ENCODE measurements at regions not wholly inside any gene's neighbourhood (a gene's known extent, or its start where the extent isn't known, plus 50 kb on each side); places are given as distances from the start of the nearest gene placed in this dataset.

DNA sequence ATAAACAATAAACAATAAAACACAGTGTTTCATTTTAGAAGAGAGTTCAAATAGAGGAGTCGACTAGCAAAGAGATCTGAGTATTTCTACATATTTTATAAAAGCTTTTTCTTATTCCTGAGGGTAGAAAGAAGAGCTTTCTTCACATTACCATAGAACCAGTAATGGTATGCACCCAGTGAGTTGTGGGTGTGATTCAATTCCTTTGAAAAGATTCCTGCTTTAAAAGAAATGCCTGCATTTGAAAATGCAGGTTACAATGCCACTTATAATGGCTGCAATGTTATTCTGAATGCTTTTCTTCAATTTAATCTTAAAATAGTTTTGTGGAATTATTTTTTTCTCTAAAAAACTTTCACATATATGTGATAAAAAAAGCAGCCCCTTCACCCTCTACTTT is 178.1 kb downstream of the CDC14C start:
- no peak for DNase-seq

DNA sequence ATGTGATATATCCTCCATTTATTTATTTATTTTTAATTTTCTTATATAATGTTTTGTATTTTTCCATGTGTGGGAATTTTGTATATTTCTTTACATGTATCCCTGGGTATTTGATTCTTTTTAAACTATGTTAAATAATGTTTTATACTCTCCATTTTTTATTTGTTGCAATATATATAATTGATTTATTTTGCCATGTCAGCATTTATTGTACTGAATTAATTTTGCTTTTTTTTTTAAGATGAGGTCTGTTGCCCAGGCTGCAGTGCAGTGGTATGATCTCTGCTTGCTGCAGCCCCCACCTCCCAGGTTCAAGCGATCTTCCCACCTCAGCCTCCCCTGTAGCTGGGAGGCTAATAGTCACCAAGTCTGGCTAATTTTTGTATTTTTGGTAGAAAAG is 187.4 kb downstream of the CDC14C start:
- DNase-seq: no peak

DNA sequence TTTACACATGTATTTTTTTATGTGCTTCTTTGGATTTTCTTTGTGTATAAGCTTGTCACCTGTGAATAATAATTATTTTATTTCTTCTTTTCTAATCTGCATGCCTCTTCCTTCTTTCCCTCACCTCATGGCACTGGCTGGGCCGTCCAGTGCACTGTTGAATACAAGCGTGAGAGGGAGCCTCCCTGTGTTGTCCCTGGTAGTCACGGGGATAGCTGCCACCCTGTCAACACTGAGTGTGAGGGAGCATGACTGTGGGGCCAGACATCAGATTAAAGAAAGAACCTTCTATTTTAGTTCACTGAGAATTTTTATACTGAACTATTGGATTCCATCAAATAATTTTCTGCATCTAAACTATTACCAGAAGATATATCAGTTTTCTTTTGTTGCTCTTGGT is 187.9 kb downstream of the CDC14C start:
- DNase-seq: no peak

DNA sequence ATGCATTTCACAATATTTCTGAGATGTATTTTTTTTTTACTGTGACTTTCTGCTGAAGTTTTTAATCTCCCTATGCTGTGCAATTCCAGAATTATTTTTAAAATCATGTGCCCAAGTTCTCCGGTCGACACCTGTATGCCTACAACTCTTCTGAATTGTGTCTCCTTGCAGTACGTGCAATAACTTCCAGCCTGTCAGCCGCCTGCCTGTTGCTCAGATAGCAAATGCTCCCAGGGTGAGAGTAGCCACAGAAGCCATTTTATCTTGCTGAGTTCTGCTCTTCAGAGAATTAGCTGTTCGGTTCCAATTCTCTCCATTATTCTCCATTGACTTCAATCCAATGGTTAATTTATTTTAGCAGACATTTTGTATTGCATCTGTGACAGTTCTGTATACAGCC is 188.3 kb downstream of the CDC14C start:
- no peak for DNase-seq

GRCh38 chr7:49119706-49120105 is 195.4 kb downstream of the CDC14C start:
- DNase-seq: no peak

DNA sequence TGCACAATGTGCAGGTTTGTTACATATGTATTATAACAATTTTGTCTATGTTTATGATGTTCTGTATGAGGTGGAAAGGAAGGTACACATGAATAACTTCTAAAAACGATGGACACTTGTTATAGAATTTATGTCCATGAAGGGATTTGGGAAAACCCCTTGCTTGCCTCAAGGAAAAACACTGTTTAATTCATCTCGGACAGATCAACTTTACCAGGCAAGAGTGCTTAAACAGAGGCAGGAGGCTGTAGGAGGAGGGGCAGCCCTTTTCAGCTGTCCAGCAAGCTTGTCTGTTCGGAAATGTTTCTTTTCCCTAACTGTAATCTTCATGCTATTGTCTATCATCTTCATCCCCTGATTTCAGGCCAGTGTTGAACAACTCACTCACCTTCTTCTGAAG is 200.9 kb downstream of the CDC14C start:
- DNase-seq: no peak

- no peak for DNase-seq
Measured at GRCh38 chr7:49127359-49127913, 203.1 kb downstream of the CDC14C start.

DNA sequence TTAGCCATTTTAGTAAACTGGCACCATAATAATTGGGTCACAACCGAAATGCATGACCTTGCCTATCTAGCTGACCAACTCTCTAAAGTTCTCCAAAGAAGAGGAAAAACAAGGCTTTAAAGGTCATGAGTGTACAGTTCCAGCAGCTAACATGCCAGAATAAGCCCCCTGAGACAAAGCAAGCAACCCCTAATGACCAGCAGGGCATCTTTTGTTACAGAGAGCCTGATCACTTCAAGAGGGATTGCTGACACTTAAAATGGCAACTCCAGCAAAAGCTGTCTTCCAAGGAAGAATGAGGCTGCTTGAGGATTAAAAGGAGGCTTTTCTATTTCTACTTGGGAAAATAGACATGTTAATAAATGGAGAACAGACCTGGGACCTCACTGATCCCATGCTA is 213.6 kb downstream of the CDC14C start:
- no peak for DNase-seq

DNA sequence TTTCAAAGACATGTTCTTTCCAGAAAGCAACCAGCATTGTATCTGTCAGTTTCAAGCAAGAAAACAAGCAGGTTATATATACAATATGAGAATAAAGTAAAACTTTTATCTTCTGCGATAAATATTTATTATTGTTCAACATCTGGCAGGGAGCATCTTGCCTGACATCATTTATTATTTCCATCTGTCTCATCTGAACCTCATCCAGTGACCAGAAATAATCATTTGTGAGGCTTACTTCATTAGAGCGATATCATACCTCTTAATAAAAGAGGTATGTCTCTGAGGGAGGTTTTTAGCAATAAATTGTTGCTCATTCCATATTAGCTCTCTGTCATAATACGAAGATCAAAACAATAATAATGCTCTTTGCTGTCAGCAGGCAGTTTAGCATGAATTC is 226.1 kb downstream of the CDC14C start:
- DNase-seq: no peak

DNA sequence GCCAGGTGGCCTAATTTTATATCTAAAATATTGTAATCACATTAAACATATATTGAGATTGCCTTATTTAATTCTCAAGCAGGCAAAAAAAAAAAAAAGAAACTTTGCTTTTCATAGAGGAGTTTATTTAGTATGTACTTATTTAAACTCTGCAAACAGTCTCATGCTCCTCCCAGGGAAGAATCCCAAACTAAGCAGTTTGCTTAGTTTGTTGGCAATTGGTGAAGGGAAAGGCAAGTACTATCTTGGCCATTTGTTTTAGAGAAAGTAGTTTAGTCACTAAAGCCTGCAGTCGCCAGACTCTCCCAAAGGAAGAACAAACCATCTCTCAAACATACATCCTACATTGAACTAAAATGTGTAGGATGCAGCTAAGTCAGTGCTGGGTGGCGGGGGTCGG is 226.8 kb downstream of the CDC14C start:
- no peak for DNase-seq

DNA sequence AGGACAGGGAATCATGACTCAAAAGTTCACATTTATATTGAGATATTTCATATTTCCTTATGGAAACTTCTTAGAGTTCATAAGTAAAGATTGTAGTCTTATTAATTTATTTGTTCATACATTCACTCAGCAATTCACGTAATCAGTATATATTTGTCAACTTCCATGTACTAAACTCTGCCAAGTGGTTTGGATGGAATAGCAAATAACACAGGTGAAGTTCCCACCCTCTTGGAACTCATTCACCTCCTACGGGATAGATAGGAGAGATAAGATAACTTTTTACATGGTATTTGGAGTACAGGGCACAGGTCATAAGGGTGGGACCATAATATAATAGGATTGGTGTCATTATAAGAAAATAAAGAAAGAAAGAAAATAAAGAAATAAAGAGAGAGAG is 234.0 kb downstream of the CDC14C start:
- no peak for DNase-seq

DNA sequence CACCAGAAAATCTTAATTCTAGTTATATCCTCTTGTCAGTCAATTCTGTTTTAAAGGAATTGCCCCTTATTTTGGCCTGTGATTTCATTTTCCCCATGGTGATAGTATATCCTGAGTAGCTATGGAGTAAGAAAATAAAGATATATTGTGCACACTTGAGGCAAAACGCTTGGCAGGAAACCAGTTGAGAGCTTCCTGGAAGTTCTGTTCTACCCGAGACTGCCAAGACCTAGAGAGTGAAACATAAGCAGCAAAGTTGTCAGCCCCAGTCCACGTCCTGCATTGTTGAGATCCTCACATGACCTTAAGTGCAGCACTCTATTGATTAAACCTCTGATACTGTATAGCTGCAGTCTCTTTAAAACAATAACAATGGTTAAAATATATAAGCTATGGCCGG is 235.2 kb downstream of the CDC14C start:
- no peak for DNase-seq

DNA sequence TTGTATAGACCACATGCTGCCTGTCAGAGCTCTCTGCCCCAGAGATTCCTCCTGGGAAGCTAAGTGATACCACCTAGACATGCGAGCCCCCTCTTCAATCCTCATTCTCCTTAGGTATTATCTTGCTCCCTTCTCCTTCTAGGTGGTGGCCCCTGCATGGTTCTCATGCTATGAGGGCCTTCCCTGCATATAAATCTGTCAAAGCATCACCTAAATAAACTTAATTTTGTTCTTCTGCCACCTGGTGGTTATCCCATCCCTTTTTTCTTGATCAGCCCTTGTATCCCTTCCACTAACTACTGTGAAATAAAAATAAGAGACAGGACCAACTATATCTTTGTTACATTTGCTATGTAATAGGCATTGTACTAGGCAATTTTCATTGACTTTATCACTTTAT is 242.1 kb downstream of the CDC14C start:
- peak; percentile 2 for DNase-seq

DNA sequence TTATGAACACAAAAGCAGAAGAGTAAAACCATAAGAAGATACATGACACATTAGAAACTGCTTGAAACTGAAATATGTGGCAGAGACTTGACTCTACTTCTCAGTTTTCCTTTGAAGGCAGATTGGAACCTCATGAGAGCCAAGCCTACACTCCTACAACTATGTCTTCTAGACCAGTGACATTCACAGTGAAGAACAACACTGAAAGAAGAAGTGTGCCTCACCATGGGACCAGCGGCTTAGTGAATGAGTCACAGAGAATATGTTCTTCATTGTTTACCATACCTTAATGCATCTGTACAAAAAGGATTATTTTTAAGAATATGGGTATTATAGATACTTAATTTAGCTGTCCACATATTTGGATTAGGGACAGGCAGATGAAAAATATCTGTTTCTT is 248.3 kb downstream of the CDC14C start:
- DNase-seq: no peak

DNA sequence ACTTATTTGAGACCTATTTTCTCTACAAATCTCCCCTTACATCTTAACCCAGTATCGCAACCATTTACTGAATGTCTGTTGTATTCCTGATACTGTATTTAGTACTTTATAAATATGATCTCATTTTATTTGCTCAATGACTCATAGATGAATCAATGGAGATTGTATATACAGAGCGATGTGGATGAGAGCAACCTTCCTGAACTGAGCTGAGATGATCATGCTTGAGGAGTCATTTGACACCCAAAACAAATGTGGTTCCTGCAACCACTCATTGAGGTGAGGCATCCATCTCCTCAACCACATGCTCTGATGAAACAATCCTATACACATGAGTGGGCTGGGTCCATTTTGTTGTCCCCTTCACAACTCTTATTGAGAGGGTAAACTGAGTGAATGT is 250.0 kb downstream of the CDC14C start:
- DNase-seq: no peak

GRCh38 chr7:49187543-49188268 is 263.4 kb downstream of the CDC14C start:
- DNase-seq: no peak

DNA sequence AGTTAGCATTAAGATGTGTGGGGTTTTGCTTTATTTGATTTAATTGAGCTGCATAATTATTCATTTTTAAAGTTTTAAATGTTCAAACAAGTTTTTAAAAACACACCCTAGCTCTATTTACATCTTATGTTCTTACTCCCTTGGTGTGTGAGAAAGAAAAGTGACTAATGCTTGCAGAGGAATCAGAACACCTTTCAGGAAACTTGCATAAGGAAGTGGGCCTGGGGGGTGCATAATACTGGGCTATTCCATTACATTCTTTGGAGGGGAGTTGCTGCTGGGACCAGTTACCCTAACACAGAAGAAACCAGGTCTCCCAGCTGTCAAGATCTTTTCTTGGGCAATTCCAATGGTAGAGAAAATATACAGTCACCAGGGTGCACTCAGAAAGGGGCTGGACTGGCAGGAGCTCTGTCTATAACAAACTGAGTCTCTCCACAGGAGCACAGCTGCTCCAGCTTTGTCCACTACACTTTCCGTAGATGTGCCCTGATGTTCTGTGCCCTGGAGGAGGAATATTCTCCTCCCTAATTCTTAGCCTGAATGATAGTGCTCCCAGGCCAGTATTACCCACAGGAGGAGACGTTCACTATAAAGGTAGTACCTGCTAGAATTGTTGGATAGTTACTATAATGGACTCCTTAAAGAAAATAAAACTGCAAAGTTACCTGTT is 304.2 kb downstream of the CDC14C start:
- no peak for DNase-seq

DNA sequence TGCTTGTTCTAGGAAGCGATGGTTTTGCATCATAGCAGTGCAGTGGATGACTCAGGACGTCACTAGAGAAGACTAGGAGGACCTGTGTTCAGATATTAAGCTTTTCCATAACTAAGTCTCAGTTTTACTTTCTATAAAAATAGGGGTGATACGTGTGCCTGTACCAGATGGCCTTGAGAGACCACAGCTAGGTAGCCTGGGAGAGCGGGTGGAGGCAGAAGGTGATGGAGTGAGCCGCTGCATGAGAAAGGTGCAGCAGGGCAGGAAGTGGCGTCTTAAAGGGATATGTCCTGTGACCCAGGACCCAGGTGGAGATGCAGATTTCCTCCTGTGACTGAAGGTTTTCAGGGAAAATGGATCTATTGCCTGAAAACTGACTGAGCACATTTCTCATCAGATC is 304.9 kb downstream of the CDC14C start:
- no peak for DNase-seq

DNA sequence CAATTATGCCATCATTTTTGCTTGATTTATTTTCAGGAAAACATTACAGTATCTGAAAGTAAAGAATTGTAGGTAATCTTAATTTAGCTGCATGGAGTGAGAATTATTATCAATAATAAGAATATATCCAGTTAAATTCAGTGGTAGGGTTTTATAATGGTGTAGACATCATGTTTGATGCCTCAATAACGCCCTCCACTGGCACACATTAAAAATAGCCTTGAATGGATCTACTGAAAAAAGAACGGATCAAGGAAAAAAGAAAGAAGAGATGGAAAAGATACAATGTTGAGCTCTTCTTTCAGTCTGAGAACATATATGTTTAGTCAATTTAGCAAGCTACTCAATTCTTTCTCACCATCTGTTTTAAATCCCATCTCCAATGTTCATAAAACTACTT is 319.2 kb downstream of the CDC14C start:
- no peak for DNase-seq

DNA sequence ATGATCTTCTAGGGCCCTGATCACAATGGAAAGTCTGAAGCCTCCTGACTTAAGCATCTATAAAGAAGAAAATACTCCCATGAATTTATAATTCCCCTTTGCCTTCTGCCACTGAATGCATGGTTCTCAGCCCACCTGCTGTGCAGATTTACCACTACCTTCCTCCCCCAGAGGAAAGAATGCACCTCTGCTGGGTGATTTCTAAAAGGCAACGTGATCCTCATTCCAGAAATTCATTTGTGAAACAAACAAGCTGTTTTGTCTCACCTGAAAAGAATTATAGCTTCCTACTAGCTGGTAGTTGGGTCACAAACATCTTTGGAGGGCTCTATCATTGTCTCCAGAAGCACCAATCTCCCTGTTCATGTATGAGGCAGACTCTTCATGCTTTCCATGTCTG is 320.2 kb downstream of the CDC14C start:
- no peak for DNase-seq

DNA sequence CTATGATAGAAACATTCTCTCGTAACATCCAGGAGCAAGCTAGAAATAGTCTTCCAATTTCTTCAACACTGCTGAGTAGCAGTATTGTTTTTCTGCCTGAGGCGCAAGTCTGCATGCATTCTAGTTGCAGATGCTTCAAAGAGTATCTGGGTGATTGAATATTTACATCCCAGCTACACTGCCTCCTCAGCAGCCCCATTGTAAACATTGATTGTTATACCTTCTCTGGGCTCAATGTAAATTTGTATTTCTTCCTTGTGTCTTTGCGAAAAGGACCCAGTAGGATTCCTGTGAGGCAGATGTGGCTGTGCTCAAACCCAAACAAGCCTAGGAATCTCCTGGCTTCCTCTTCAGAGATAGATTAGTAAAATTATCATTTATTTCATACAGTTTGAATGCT is 320.7 kb downstream of the CDC14C start:
- no peak for DNase-seq

DNA sequence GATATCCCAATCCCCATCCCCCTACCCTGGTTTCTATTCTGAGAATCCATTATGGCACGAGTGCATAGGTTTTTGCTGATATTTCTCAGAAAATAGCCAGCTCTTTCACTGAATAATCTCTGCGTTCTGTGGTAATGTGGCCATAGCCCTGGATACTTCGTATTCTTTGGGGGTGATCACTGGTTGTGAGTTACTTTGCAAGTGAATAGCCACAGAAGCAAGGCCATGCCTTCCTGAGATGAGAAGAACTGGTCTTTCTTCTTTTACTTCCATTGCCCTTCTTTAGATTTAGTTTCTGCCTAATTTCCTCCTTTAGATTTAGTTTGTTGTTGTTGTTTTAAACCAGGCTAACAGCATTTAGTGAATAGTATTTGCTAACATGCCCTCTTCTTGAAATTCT is 323.4 kb downstream of the CDC14C start:
- DNase-seq: no peak

- DNase-seq: no peak
Measured at GRCh38 chr7:49255054-49255453, 330.7 kb downstream of the CDC14C start.

DNA sequence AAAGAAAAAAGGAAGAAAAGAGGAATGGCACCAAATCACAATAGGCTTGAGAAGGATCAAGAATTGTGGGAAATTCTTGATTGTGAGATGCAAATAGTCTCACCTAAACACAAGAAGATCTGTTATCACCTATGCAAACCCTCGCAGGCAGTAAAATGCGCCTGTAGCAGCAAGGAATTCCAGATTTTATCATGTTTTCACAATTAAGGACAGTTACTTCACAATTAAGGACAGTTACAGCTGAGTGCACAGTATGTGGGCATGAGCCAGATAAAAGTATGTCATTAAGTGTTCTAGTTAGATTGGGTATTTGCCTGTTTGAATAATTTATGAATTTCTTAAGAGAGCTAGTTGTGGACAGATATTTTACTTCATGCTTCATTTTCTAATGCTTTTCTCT is 336.2 kb downstream of the CDC14C start:
- no peak for DNase-seq

DNA sequence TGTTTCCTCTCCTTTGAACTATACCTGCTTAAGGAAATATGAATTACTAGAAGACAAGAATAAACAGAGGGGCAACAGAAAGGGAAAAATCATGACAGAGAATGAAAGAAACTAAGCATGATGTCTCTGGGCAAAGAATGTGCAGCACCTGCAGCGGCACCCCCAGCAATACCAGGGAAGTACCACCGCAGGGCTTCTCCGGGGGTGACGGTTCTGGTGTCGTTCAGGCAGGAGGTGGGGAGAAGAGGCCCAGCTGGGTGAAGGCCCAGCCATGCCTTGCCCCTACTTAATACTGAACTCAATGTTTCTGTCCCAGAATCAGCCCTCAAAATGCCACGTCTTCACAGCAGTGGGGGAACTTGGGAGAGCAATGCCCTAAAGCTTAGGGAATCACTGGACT is 337.6 kb downstream of the CDC14C start:
- no peak for DNase-seq

All from OCI-M1 (cell line).